NCI-H226 (cell line): ENCODE measurements at regions not wholly inside any gene's neighbourhood (a gene's known extent, or its start where the extent isn't known, plus 50 kb on each side); places are given as distances from the start of the nearest gene placed in this dataset.

Experiments used
- DNase-seq: peaks from one replicate; pipeline ENCODE4 v3.0.0-alpha.2; 2015

GRCh38 chr1:71262970-71263369 is 182.1 kb upstream of the ZRANB2 start:
- no peak for DNase-seq

GRCh38 chr1:71252900-71253299 is 172.1 kb upstream of the ZRANB2 start:
- peak; percentile 20 for DNase-seq

- no peak for DNase-seq
These were observed 164.4 kb upstream of the ZRANB2 start for GRCh38 chr1:71245246-71245645.

GRCh38 chr1:71242239-71242638 is 161.4 kb upstream of the ZRANB2 start:
- no peak for DNase-seq

- no peak for DNase-seq
These were observed 159.8 kb upstream of the ZRANB2 start for GRCh38 chr1:71240656-71241055.

GRCh38 chr1:71236503-71236902 is 155.7 kb upstream of the ZRANB2 start:
- no peak for DNase-seq

- DNase-seq, result no peak
These were observed 152.8 kb upstream of the ZRANB2 start for GRCh38 chr1:71233645-71234044.

GRCh38 chr1:71232786-71233185 is 152.0 kb upstream of the ZRANB2 start:
- DNase-seq, result no peak

- DNase-seq, result no peak
These were observed 151.4 kb upstream of the ZRANB2 start for GRCh38 chr1:71232166-71232763.

GRCh38 chr1:71231751-71232150 is 150.9 kb upstream of the ZRANB2 start:
- no peak for DNase-seq

GRCh38 chr1:71228742-71229365 is 148.0 kb upstream of the ZRANB2 start:
- DNase-seq, result no peak

GRCh38 chr1:71228241-71228640 is 147.4 kb upstream of the ZRANB2 start:
- no peak for DNase-seq

- DNase-seq, result no peak
These were observed 144.0 kb upstream of the ZRANB2 start for GRCh38 chr1:71224741-71225377.

- no peak for DNase-seq
These were observed 143.0 kb upstream of the ZRANB2 start for GRCh38 chr1:71223641-71224340.

GRCh38 chr1:71222668-71223067 is 141.8 kb upstream of the ZRANB2 start:
- no peak for DNase-seq

- DNase-seq, result no peak
These were observed 129.9 kb upstream of the ZRANB2 start for GRCh38 chr1:71210718-71211117.

- no peak for DNase-seq
These were observed 122.4 kb upstream of the ZRANB2 start for GRCh38 chr1:71203241-71203640.

- DNase-seq, result no peak
These were observed 119.7 kb upstream of the ZRANB2 start for GRCh38 chr1:71200503-71200902.

- DNase-seq, result peak; percentile 8
These were observed 115.8 kb upstream of the ZRANB2 start for GRCh38 chr1:71196685-71197084.

GRCh38 chr1:71193153-71193552 is 112.3 kb upstream of the ZRANB2 start:
- DNase-seq, result no peak

GRCh38 chr1:71191520-71191919 is 110.7 kb upstream of the ZRANB2 start:
- no peak for DNase-seq

GRCh38 chr1:71190843-71191242 is 110.0 kb upstream of the ZRANB2 start:
- no peak for DNase-seq

- no peak for DNase-seq
These were observed 103.6 kb upstream of the ZRANB2 start for GRCh38 chr1:71184410-71184809.

- no peak for DNase-seq
These were observed 99.2 kb upstream of the ZRANB2 start for GRCh38 chr1:71179997-71180396.
